HepG2 (cell line): ENCODE measurements at regions not wholly inside any gene's neighbourhood (a gene's known extent, or its start where the extent isn't known, plus 50 kb on each side); places are given as distances from the start of the nearest gene placed in this dataset.

ENCODE experiments used
- BRCA1 ChIP-seq: sonication (generic); formaldehyde crosslinking; IDR thresholded peaks from 2 replicates; pipeline ENCODE4 v1.4.0; 2020; ENCODE audit warnings: missing genetic modification reagents
- GTF2F1 ChIP-seq: fragments of 150-350 bp; IDR thresholded peaks from 2 replicates; pipeline ENCODE4 v1.6.1; 2014; ENCODE audit warnings: low read length
- HIVEP1 ChIP-seq: sonication (generic); formaldehyde crosslinking; IDR thresholded peaks from 2 replicates; pipeline ENCODE4 v1.4.0; 2020; ENCODE audit warnings: mild to moderate bottlenecking, missing genetic modification reagents
- IKZF1 ChIP-seq: fragments of 450-650 bp; IDR thresholded peaks from 2 replicates; pipeline ENCODE4 v1.7.1; 2016
- JUN ChIP-seq: sonication (generic); formaldehyde crosslinking; IDR thresholded peaks from 2 replicates; pipeline ENCODE4 v1.4.0; 2020; ENCODE audit warnings: mild to moderate bottlenecking, missing genetic modification reagents
- MAFF ChIP-seq: IDR thresholded peaks from 2 replicates; pipeline ENCODE4 v1.6.1; 2011; ENCODE audit warnings: low read depth, low read length, improper control_type of control experiment
- MAFK ChIP-seq, 2 experiments: IDR thresholded peaks in 1 of 2; conservative IDR thresholded peaks in 1 of 2; 2 replicates each; pipeline ENCODE4 v1.6.1; 2011; ENCODE audit warnings: improper control_type of control experiment in 2 of 2, low read length in 2 of 2
- MBD4 ChIP-seq: IDR thresholded peaks from 2 replicates; pipeline ENCODE4 v1.6.1; 2012; ENCODE audit warnings: low read length, inconsistent platforms, borderline replicate concordance
- NCOA1 ChIP-seq: sonication (generic); formaldehyde crosslinking; IDR thresholded peaks from 2 replicates; pipeline ENCODE4 v1.9.0; 2021; ENCODE audit warnings: missing genetic modification reagents
- NCOA2 ChIP-seq: sonication (generic); formaldehyde crosslinking; IDR thresholded peaks from 2 replicates; pipeline ENCODE4 v1.8.0; 2022; ENCODE audit warnings: inconsistent platforms
- NR1H2 ChIP-seq: sonication (generic); formaldehyde crosslinking; IDR thresholded peaks from 2 replicates; pipeline ENCODE4 v1.8.1; 2022; ENCODE audit warnings: low read depth, missing genetic modification reagents, borderline replicate concordance
- REL ChIP-seq: sonication (generic); formaldehyde crosslinking; conservative IDR thresholded peaks from 2 replicates; pipeline ENCODE4 v1.8.0; 2022; ENCODE audit warnings: mild to moderate bottlenecking, missing genetic modification reagents, moderate library complexity
- REPIN1 ChIP-seq: sonication (generic); formaldehyde crosslinking; IDR thresholded peaks from 2 replicates; pipeline ENCODE4 v1.8.0; 2022; ENCODE audit warnings: missing genetic modification reagents, low read depth, mild to moderate bottlenecking, borderline replicate concordance
- SALL1 ChIP-seq: sonication (generic); formaldehyde crosslinking; IDR thresholded peaks from 2 replicates; pipeline ENCODE4 v1.8.0; 2022; ENCODE audit warnings: mild to moderate bottlenecking, missing genetic modification reagents
- ZBTB10 ChIP-seq: sonication (generic); formaldehyde crosslinking; IDR thresholded peaks from 2 replicates; pipeline ENCODE4 v1.4.0; 2020; ENCODE audit warnings: missing genetic modification reagents, borderline replicate concordance
- ZNF230 ChIP-seq: sonication (generic); formaldehyde crosslinking; IDR thresholded peaks from 2 replicates; pipeline ENCODE4 v1.4.0; 2020; ENCODE audit warnings: mild to moderate bottlenecking, missing genetic modification reagents
- ZNF234 ChIP-seq: sonication (generic); formaldehyde crosslinking; conservative IDR thresholded peaks from 2 replicates; pipeline ENCODE4 v1.5.1; 2020; ENCODE audit warnings: mild to moderate bottlenecking, missing genetic modification reagents
- ZNF460 ChIP-seq: sonication (generic); formaldehyde crosslinking; IDR thresholded peaks from 2 replicates; pipeline ENCODE4 v1.5.1; 2020; ENCODE audit warnings: missing genetic modification reagents, mild to moderate bottlenecking, borderline replicate concordance
- ZNF563 ChIP-seq: sonication (generic); formaldehyde crosslinking; IDR thresholded peaks from 2 replicates; pipeline ENCODE4 v1.8.0; 2022; ENCODE audit warnings: mild to moderate bottlenecking, moderate library complexity, missing genetic modification reagents
- ZNF570 ChIP-seq: sonication (generic); formaldehyde crosslinking; IDR thresholded peaks from 2 replicates; pipeline ENCODE4 v1.4.0; 2020; ENCODE audit warnings: mild to moderate bottlenecking, missing genetic modification reagents, borderline replicate concordance
- ZNF605 ChIP-seq: sonication (generic); formaldehyde crosslinking; IDR thresholded peaks from 2 replicates; pipeline ENCODE4 v1.8.0; 2022; ENCODE audit warnings: mild to moderate bottlenecking, missing genetic modification reagents
- ZNF891 ChIP-seq: sonication (generic); formaldehyde crosslinking; IDR thresholded peaks from 2 replicates; pipeline ENCODE4 v1.5.0; 2020; ENCODE audit warnings: mild to moderate bottlenecking, missing genetic modification reagents
- TF ChIP-seq, protein P1 (sequence below): sonication (generic); formaldehyde crosslinking; IDR thresholded peaks from 2 replicates; pipeline ENCODE4 v1.4.0; 2020; ENCODE audit warnings: missing genetic modification reagents, borderline replicate concordance
- TF ChIP-seq, protein P2 (sequence below): sonication (generic); formaldehyde crosslinking; IDR thresholded peaks from 2 replicates; pipeline ENCODE4 v1.8.0; 2023; ENCODE audit warnings: mild to moderate bottlenecking, missing genetic modification reagents

DNA sequence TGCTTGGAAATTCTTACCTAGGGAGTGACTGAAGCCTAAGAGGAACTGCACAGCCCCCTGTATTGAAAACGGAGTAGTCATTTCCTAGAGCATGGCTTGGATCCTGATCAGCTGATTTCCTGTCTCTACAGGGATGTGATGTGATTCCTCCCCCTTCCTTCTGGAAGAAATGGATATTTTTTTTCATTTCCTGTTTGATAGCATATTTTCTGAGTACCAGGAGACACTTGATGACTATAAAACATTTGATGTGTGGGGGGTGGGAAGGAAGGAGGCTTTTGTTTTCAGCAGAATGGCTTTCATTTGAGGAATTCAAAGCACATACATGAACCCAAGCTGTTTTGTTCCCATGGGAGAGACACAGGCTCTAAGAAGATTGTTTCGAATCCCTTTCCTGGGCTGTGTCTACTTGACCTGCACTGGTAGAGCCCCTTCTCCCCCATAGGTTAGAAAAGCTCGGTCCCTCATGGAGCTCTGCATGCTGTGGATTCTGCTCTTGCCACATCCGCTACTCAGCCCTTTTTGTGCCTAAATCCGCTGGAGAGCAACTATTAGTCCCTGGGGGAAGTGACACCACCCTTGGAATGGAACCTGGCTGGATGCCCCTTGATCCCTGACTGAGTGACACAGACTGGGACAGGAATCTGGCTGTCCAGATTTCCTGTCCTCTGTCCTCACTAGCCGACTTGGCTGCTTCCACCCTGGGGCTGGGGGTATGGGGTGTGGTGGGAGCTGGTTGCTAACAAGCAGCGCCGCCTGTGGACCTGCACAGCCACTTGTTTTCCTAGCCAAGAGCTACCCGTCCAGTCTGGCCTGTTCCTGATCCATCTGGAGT, 71.8 kb upstream of the MACF1 start (continued):
- TF ChIP-seq, protein P1, sequence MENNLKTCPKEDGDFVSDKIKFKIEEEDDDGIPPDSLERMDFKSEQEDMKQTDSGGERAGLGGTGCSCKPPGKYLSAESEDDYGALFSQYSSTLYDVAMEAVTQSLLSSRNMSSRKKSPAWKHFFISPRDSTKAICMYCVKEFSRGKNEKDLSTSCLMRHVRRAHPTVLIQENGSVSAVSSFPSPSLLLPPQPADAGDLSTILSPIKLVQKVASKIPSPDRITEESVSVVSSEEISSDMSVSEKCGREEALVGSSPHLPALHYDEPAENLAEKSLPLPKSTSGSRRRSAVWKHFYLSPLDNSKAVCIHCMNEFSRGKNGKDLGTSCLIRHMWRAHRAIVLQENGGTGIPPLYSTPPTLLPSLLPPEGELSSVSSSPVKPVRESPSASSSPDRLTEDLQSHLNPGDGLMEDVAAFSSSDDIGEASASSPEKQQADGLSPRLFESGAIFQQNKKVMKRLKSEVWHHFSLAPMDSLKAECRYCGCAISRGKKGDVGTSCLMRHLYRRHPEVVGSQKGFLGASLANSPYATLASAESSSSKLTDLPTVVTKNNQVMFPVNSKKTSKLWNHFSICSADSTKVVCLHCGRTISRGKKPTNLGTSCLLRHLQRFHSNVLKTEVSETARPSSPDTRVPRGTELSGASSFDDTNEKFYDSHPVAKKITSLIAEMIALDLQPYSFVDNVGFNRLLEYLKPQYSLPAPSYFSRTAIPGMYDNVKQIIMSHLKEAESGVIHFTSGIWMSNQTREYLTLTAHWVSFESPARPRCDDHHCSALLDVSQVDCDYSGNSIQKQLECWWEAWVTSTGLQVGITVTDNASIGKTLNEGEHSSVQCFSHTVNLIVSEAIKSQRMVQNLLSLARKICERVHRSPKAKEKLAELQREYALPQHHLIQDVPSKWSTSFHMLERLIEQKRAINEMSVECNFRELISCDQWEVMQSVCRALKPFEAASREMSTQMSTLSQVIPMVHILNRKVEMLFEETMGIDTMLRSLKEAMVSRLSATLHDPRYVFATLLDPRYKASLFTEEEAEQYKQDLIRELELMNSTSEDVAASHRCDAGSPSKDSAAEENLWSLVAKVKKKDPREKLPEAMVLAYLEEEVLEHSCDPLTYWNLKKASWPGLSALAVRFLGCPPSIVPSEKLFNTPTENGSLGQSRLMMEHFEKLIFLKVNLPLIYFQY (CRISPR knock-in tag) = 0 out of 2 replicates have a peak, but pooled peaks have one; percentile 33
- no peak for TF ChIP-seq IKZF1
- TF ChIP-seq REPIN1 (CRISPR knock-in tag) = no peak
- TF ChIP-seq ZNF605 = 0 out of 2 replicates have a peak, but pooled peaks have one; percentile 60
- TF ChIP-seq REL (CRISPR knock-in tag) = no peak
- no peak for TF ChIP-seq HIVEP1 (CRISPR knock-in tag)
- no peak for TF ChIP-seq ZNF460 (CRISPR knock-in tag)
- no peak for TF ChIP-seq ZBTB10 (CRISPR knock-in tag)
- TF ChIP-seq ZNF234 (CRISPR knock-in tag) = no peak
- TF ChIP-seq MAFF = no peak
- no peak for TF ChIP-seq ZNF230 (CRISPR knock-in tag)
- TF ChIP-seq, protein P2, sequence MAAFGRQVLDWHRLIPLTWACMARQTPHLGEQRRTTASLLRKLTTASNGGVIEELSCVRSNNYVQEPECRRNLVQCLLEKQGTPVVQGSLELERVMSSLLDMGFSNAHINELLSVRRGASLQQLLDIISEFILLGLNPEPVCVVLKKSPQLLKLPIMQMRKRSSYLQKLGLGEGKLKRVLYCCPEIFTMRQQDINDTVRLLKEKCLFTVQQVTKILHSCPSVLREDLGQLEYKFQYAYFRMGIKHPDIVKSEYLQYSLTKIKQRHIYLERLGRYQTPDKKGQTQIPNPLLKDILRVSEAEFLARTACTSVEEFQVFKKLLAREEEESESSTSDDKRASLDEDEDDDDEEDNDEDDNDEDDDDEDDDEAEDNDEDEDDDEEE = no peak
- TF ChIP-seq SALL1 (CRISPR knock-in tag) = peak; percentile 60
- TF ChIP-seq ZNF891 (CRISPR knock-in tag) = 0 out of 2 replicates have a peak, but pooled peaks have one; percentile 42
- TF ChIP-seq MAFK (conservative IDR thresholded peaks at IDR 0.05 in 1 of 2, IDR thresholded peaks at IDR 0.05 in 1 of 2; ENCODE audit: low read length in 2 of 2) = no peak
- no peak for TF ChIP-seq MBD4
- no peak for TF ChIP-seq NR1H2
- no peak for TF ChIP-seq JUN (CRISPR knock-in tag)
- TF ChIP-seq NCOA2 = no peak
- TF ChIP-seq ZNF570 (CRISPR knock-in tag) = no peak
- no peak for TF ChIP-seq NCOA1 (CRISPR knock-in tag)
- no peak for TF ChIP-seq BRCA1
- no peak for TF ChIP-seq ZNF563
- no peak for TF ChIP-seq GTF2F1
